ENCODE measurements at regions not wholly inside any gene's neighbourhood (a gene's known extent, or its start where the extent isn't known, plus 50 kb on each side); places are given as distances from the start of the nearest gene placed in this dataset.

GRCh38 chr21:32190493-32191144, 88.2 kb downstream of the MIS18A start (continued):
- TF ChIP-seq STAT1 (IDR thresholded peaks at IDR 0.05; ENCODE audit: unreplicated experiment): no peak
- TF ChIP-seq NANOG (IDR thresholded peaks at IDR 0.05; ENCODE audit: borderline replicate concordance): no peak
- TF ChIP-seq CTCF (conservative IDR thresholded peaks at IDR 0.05; ENCODE audit: low read depth in 2 of 2): no peak
- no peak for TF ChIP-seq JUNB (IDR thresholded peaks at IDR 0.05; ENCODE audit: unreplicated experiment)

GRCh38 chr21:32189688-32190483, 89.0 kb downstream of the MIS18A start:
- no peak overlapping the region for H3K4me3 Mint-ChIP-seq
- H3K27ac Mint-ChIP-seq: no peak overlapping the region
- peaks cover 3% of the 10 kb centered on the region for H3K27me3 Mint-ChIP-seq (ENCODE audit: insufficient read depth, low read depth, poor library complexity)
- DNase-seq (ENCODE audit: low spot score) (no peak), ATAC-seq (no peak)
- H3K4me3 ChIP-seq: no peak overlapping the region
- no peaks in the 10 kb centered on the region for H4K20me1 ChIP-seq (replicated peaks; ENCODE audit: insufficient read depth)
- no peak overlapping the region for H3K4me2 ChIP-seq
- no peaks in the 10 kb centered on the region for H3K36me3 ChIP-seq (ENCODE audit: insufficient read depth)
- no peaks in the 10 kb centered on the region for H3K79me2 ChIP-seq (replicated peaks; ENCODE audit: insufficient read depth)
- H3K4me1 Mint-ChIP-seq: peaks cover 5% of the 10 kb centered on the region; the same call in 2 of the 3 replicates
- H3K36me3 Mint-ChIP-seq (ENCODE audit: low read depth): no peaks in the 10 kb centered on the region
- H2AFZ ChIP-seq: no peak overlapping the region
- H3K27ac ChIP-seq (ENCODE audit: low read depth): no peak overlapping the region
- no peaks in the 10 kb centered on the region; the same call in 2 of the 3 replicates for H3K9me3 Mint-ChIP-seq
- H3F3A ChIP-seq (replicated peaks; ENCODE audit: low read depth): no peaks in the 10 kb centered on the region
- no peaks in the 10 kb centered on the region for H3K27me3 ChIP-seq (ENCODE audit: insufficient read depth)
- 0 out of 2 replicates have a peak, but pooled peaks cover 3% of the 10 kb centered on the region for H3K9me2 ChIP-seq (ENCODE audit: insufficient read depth)
- no peaks in the 10 kb centered on the region for H3K4me1 ChIP-seq (ENCODE audit: insufficient read depth)
- TF ChIP-seq JUNB (IDR thresholded peaks at IDR 0.05; ENCODE audit: unreplicated experiment): no peak
- TF ChIP-seq CTCF (conservative IDR thresholded peaks at IDR 0.05; ENCODE audit: low read depth in 2 of 2): no peak
- no peak for TF ChIP-seq ZNF331 (CRISPR knock-in tag; IDR thresholded peaks at IDR 0.05; ENCODE audit: low read depth)
- no peak for TF ChIP-seq POLR2AphosphoS5 (IDR thresholded peaks at IDR 0.05; ENCODE audit: low read depth)
- TF ChIP-seq EZH2phosphoT487 (IDR thresholded peaks at IDR 0.05; ENCODE audit: unreplicated experiment): no peak
- TF ChIP-seq NANOG (IDR thresholded peaks at IDR 0.05; ENCODE audit: borderline replicate concordance): no peak
- TF ChIP-seq ZNF462 (CRISPR knock-in tag; IDR thresholded peaks at IDR 0.05): no peak
- no peak for TF ChIP-seq CREB1 (CRISPR knock-in tag; IDR thresholded peaks at IDR 0.05; ENCODE audit: low read depth)
- no peak for TF ChIP-seq ZNF114 (CRISPR knock-in tag; IDR thresholded peaks at IDR 0.05)
